ENCODE measurements at regions not wholly inside any gene's neighbourhood (a gene's known extent, or its start where the extent isn't known, plus 50 kb on each side); places are given as distances from the start of the nearest gene placed in this dataset.

DNA sequence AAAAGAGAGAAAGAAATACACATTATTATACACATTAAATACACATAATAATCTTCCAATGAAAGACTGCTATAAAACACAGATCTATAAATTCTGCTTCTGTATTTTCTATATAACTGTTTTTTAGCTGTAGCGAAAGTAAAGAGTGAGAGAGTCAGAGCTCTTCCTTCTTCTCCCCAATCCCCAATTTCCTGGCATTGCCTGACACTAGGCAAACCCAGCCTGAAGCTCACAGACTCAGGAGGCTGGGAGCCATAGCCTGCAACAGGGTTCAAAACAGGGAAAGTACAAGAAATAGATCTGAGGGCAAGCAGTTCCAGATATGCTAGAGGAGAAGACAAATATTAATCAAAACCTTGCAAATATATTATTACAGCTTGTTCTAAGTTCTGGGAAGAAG lies 201.6 kb downstream of the HNRNPD start:
- Histone ChIP-seq H4K20me1 (ENCODE audit: insufficient read depth, low read length) (no peaks in the 10 kb centered on the region), H3K27me3 (ENCODE audit: control insufficient read depth in 2 of 2, insufficient read depth in 2 of 2, low read length in 2 of 2) (no peaks in the 10 kb centered on the region), H3K27ac (ENCODE audit: low read depth in 1 of 2, low read length in 2 of 2) (no peak overlapping the region), H3K79me2 (ENCODE audit: insufficient read depth, low read length) (no peaks in the 10 kb centered on the region), H3K36me3 (replicated peaks in 1 of 2; ENCODE audit: control insufficient read depth in 1 of 2, insufficient read depth in 2 of 2, low read length in 2 of 2) (no peaks in the 10 kb centered on the region), H3K4me2 (replicated peaks; ENCODE audit: extremely low read depth, low read length, poor library complexity, severe bottlenecking) (no peak overlapping the region), H3K4me3 (replicated peaks in 1 of 3; ENCODE audit: low read depth in 2 of 3, low read length in 3 of 3) (no peak overlapping the region), H3K9me3 (replicated peaks in 1 of 2; ENCODE audit: control insufficient read depth in 1 of 2, insufficient read depth in 1 of 2, low read length in 2 of 2) (peaks cover 0 to 10% of the 10 kb centered on the region in 2 donors), H2AFZ (ENCODE audit: insufficient read depth, low read depth, low read length, poor library complexity, severe bottlenecking) (no peak overlapping the region), H3K9ac (ENCODE audit: insufficient read depth, low read length, poor library complexity, severe bottlenecking) (no peak overlapping the region), H3K4me1 (ENCODE audit: control insufficient read depth in 1 of 2, insufficient read depth in 2 of 2, low read length in 2 of 2) (no peaks in the 10 kb centered on the region)
- WGBS (ENCODE audit: insufficient coverage), result no CpG with 5 or more reads among the region's 1 CpG
- H3K9me3 Mint-ChIP-seq, result peaks cover 8 to 16% (median 13%) of the 10 kb centered on the region in 7 donors
- intact Hi-C loops (cut with micrococcal nuclease), result no loop called here
- no peak overlapping the region for H3K27ac Mint-ChIP-seq
- H3K4me1 Mint-ChIP-seq, result no peaks in the 10 kb centered on the region
- H3K36me3 Mint-ChIP-seq, result no peaks in the 10 kb centered on the region
- no peak for DNase-seq
- no peak for TF ChIP-seq CTCF (IDR thresholded peaks at IDR 0.05)
- H3K27me3 Mint-ChIP-seq (ENCODE audit: low read depth in 3 of 3), result peaks cover 0 to 2% (median 2%) of the 10 kb centered on the region in 3 donors
- H3K4me3 Mint-ChIP-seq, result no peak overlapping the region

GRCh38 chr4:82171531-82172155 lies 202.1 kb downstream of the HNRNPD start:
- H3K9me3 Mint-ChIP-seq, result peaks cover 8 to 13% (median 12%) of the 10 kb centered on the region in 7 donors
- Histone ChIP-seq H4K20me1 (ENCODE audit: insufficient read depth, low read length) (no peaks in the 10 kb centered on the region), H3K4me2 (replicated peaks; ENCODE audit: extremely low read depth, low read length, poor library complexity, severe bottlenecking) (no peak overlapping the region), H3K36me3 (replicated peaks in 1 of 2; ENCODE audit: control insufficient read depth in 1 of 2, insufficient read depth in 2 of 2, low read length in 2 of 2) (no peaks in the 10 kb centered on the region), H3K9me3 (replicated peaks in 1 of 2; ENCODE audit: control insufficient read depth in 1 of 2, insufficient read depth in 1 of 2, low read length in 2 of 2) (peaks cover 0 to 11% of the 10 kb centered on the region in 2 donors), H3K27me3 (ENCODE audit: control insufficient read depth in 2 of 2, insufficient read depth in 2 of 2, low read length in 2 of 2) (no peaks in the 10 kb centered on the region), H3K4me1 (ENCODE audit: control insufficient read depth in 1 of 2, insufficient read depth in 2 of 2, low read length in 2 of 2) (no peaks in the 10 kb centered on the region), H3K9ac (ENCODE audit: insufficient read depth, low read length, poor library complexity, severe bottlenecking) (no peak overlapping the region), H3K4me3 (replicated peaks in 1 of 3; ENCODE audit: low read depth in 2 of 3, low read length in 3 of 3) (no peak overlapping the region), H2AFZ (ENCODE audit: insufficient read depth, low read depth, low read length, poor library complexity, severe bottlenecking) (no peak overlapping the region), H3K79me2 (ENCODE audit: insufficient read depth, low read length) (no peaks in the 10 kb centered on the region), H3K27ac (ENCODE audit: low read depth in 1 of 2, low read length in 2 of 2) (no peak overlapping the region)
- no peaks in the 10 kb centered on the region for H3K4me1 Mint-ChIP-seq
- TF ChIP-seq CTCF (IDR thresholded peaks at IDR 0.05), result no peak
- DNase-seq, result no peak
- H3K4me3 Mint-ChIP-seq, result no peak overlapping the region
- no peaks in the 10 kb centered on the region for H3K36me3 Mint-ChIP-seq
- WGBS (ENCODE audit: insufficient coverage), result no CpG with 5 or more reads among the region's 1 CpG
- no peak overlapping the region for H3K27ac Mint-ChIP-seq
- peaks cover 0 to 2% (median 2%) of the 10 kb centered on the region in 3 donors for H3K27me3 Mint-ChIP-seq (ENCODE audit: low read depth in 3 of 3)
- intact Hi-C loops (cut with micrococcal nuclease), result no loop called here

Data from CD14-positive monocyte (primary cell).